Pons (tissue), 1 donor: ENCODE measurements at regions not wholly inside any gene's neighbourhood (a gene's known extent, or its start where the extent isn't known, plus 50 kb on each side); places are given as distances from the start of the nearest gene placed in this dataset.
"Not testable (repeated sequence)": the region's sequence is repeated elsewhere in the genome, so short reads cannot be mapped to it uniquely, and the experiment has no call there.

Experiments
- DNase-seq: peaks from one replicate; pipeline ENCODE4 v3.0.0-alpha.2; 2016; ENCODE audit warnings: low spot score

GRCh38 chr12:131659484-131659883, 51.4 kb upstream of the SFSWAP start:
- DNase-seq, result not testable (repeated sequence)

- DNase-seq, result not testable (repeated sequence)
Observed at GRCh38 chr12:131659976-131660375, 50.9 kb upstream of the SFSWAP start.

- not testable (repeated sequence) for DNase-seq
Observed at GRCh38 chr12:131660401-131660800, 50.5 kb upstream of the SFSWAP start.
